Upper lobe of left lung (tissue), 6 donors: ENCODE measurements at regions not wholly inside any gene's neighbourhood (a gene's known extent, or its start where the extent isn't known, plus 50 kb on each side); places are given as distances from the start of the nearest gene placed in this dataset.

ENCODE experiments used
- ATAC-seq, 2 donors: fragments of 200-7000 bp; cut with Tn5 transposase; one replicate each; pipeline ENCODE4 v1.9.1; 2022; ENCODE audit warnings: mild to moderate bottlenecking in 2 of 2, moderate library complexity in 2 of 2; ENCODE audit not compliant: low FRiP score in 2 of 2
- DNase-seq, 2 donors: peaks; one replicate each; pipeline ENCODE4 v3.0.0-alpha.2; 2019 to 2020
- H3K27ac ChIP-seq, 4 donors: fragments of 200-600 bp; sonication (generic); one replicate each; pipeline ENCODE4 v1.5.1; 2016 to 2019
- H3K27me3 ChIP-seq, 4 donors: fragments of 200-600 bp; sonication (generic); one replicate each; pipeline ENCODE4 v1.5.1; 2017 to 2019
- H3K36me3 ChIP-seq, 4 donors: fragments of 200-600 bp; sonication (generic); one replicate each; pipeline ENCODE4 v1.5.1; 2016 to 2019
- H3K4me1 ChIP-seq, 4 donors: fragments of 200-600 bp; sonication (generic); one replicate each; pipeline ENCODE4 v1.5.1; 2018 to 2019
- H3K4me3 ChIP-seq, 4 donors: fragments of 200-600 bp; sonication (generic); one replicate each; pipeline ENCODE4 v1.5.1; 2017 to 2019; ENCODE audit warnings: mild to moderate bottlenecking in 2 of 4, moderate library complexity in 1 of 4
- H3K9me3 ChIP-seq, 4 donors: fragments of 200-600 bp; sonication (generic); one replicate each; pipeline ENCODE4 v1.5.1; 2018 to 2019
- CTCF ChIP-seq, 6 experiments: fragments of 450-650 bp in 4 of 6; fragments of 200-600 bp in 2 of 6; sonication (generic) in 2 of 6; IDR thresholded peaks; one replicate each; pipeline ENCODE4 v1.5.1; 2016 to 2019; ENCODE audit warnings: antibody characterized with exemption in 6 of 6
- EP300 ChIP-seq, 4 donors: sonication (generic); formaldehyde crosslinking; IDR thresholded peaks; one replicate each; pipeline ENCODE4 v1.5.1; 2017; ENCODE audit warnings: antibody characterized with exemption in 4 of 4, control low read depth in 2 of 4
- POLR2A ChIP-seq, 4 donors: fragments of 450-650 bp; IDR thresholded peaks; one replicate each; pipeline ENCODE4 v1.5.1; 2016 to 2017; ENCODE audit warnings: antibody characterized with exemption in 4 of 4, mild to moderate bottlenecking in 2 of 4
- POLR2AphosphoS5 ChIP-seq, 2 donors: sonication (generic); formaldehyde crosslinking; IDR thresholded peaks; one replicate each; pipeline ENCODE4 v1.5.1; 2017; ENCODE audit warnings: antibody characterized with exemption in 2 of 2
- WGBS, 2 donors: methylation state at CpG; one replicate each; pipeline ENCODE4 v1.1.5; 2017 to 2018; 5-methylcytosine and 5-hydroxymethylcytosine counted together
- donor health status: DM: no; HTN: no; CAD: no; lungs with moderate emphysema.
- donor health status: DM: no; HTN: yes; CAD: no; lungs with severe emphysema.

- no peaks in the 10 kb centered on the region for H3K36me3 ChIP-seq
- no peak for TF ChIP-seq POLR2AphosphoS5 (IDR thresholded peaks at IDR 0.05)
- no peak for TF ChIP-seq POLR2A (IDR thresholded peaks at IDR 0.05)
- TF ChIP-seq CTCF (IDR thresholded peaks at IDR 0.05), result no peak
- TF ChIP-seq EP300 (IDR thresholded peaks at IDR 0.05), result no peak
- ATAC-seq (peak in 1 of 2 donors; percentile 42), DNase-seq (no peak)
- 47 to 62% methylated on average over 17 to 23 of the region's 23 CpGs for WGBS, 2 donors
- H3K4me1 ChIP-seq, result no peaks in the 10 kb centered on the region
- H3K27me3 ChIP-seq, result no peaks in the 10 kb centered on the region
- no peak overlapping the region for H3K27ac ChIP-seq
- no peaks in the 10 kb centered on the region for H3K9me3 ChIP-seq
- H3K4me3 ChIP-seq, result no peak overlapping the region
Measured at GRCh38 chr16:86865851-86866662, 287.7 kb downstream of the FOXL1 start.

- TF ChIP-seq POLR2AphosphoS5 (IDR thresholded peaks at IDR 0.05) (no peak), POLR2A (IDR thresholded peaks at IDR 0.05) (no peak)
- Histone ChIP-seq H3K36me3 (no peaks in the 10 kb centered on the region), H3K27ac (no peak overlapping the region), H3K9me3 (no peaks in the 10 kb centered on the region), H3K27me3 (no peaks in the 10 kb centered on the region), H3K4me1 (no peaks in the 10 kb centered on the region), H3K4me3 (no peak overlapping the region)
- ATAC-seq, result no peak
- DNase-seq, result no peak
- WGBS, 2 donors, result 92 to 95% methylated on average over 6 of the region's 6 CpGs
Measured at GRCh38 chr16:86866986-86867722, 288.8 kb downstream of the FOXL1 start.

GRCh38 chr16:86868070-86868469 is 289.7 kb downstream of the FOXL1 start:
- peaks cover 0 to 3% (median 0%) of the 10 kb centered on the region in 4 donors for H3K9me3 ChIP-seq
- H3K4me3 ChIP-seq, result no peak overlapping the region
- no peaks in the 10 kb centered on the region for H3K4me1 ChIP-seq
- H3K27me3 ChIP-seq, result no peaks in the 10 kb centered on the region
- H3K36me3 ChIP-seq, result no peaks in the 10 kb centered on the region
- no peak overlapping the region for H3K27ac ChIP-seq
- no peak for DNase-seq
- TF ChIP-seq EP300 (IDR thresholded peaks at IDR 0.05) (no peak), POLR2A (IDR thresholded peaks at IDR 0.05) (no peak), POLR2AphosphoS5 (IDR thresholded peaks at IDR 0.05) (no peak), CTCF (IDR thresholded peaks at IDR 0.05) (no peak)
- WGBS, 2 donors, result 78 to 81% methylated on average over 10 to 12 of the region's 12 CpGs
- no peak for ATAC-seq

- H3K36me3 ChIP-seq, result no peaks in the 10 kb centered on the region
- H3K4me3 ChIP-seq, result no peak overlapping the region
- DNase-seq (no peak), ATAC-seq (no peak)
- WGBS, 2 donors, result 61 to 78% methylated on average over 11 of the region's 11 CpGs
- no peaks in the 10 kb centered on the region for H3K4me1 ChIP-seq
- TF ChIP-seq POLR2AphosphoS5 (IDR thresholded peaks at IDR 0.05), result no peak
- TF ChIP-seq POLR2A (IDR thresholded peaks at IDR 0.05), result no peak
- no peak for TF ChIP-seq EP300 (IDR thresholded peaks at IDR 0.05)
- TF ChIP-seq CTCF (IDR thresholded peaks at IDR 0.05), result no peak
- no peaks in the 10 kb centered on the region for H3K27me3 ChIP-seq
- H3K27ac ChIP-seq, result no peak overlapping the region
- peaks cover 0 to 5% (median 0%) of the 10 kb centered on the region in 4 donors for H3K9me3 ChIP-seq
Measured at GRCh38 chr16:86868786-86869185, 290.4 kb downstream of the FOXL1 start.

- 88 to 89% methylated on average over 23 to 31 of the region's 32 CpGs for WGBS, 2 donors
- peak in 1 of 2 donors; percentile 66 for DNase-seq
- no peaks in the 10 kb centered on the region for H3K27me3 ChIP-seq
Measured at GRCh38 chr16:86869288-86870022, 291.1 kb downstream of the FOXL1 start.

More at GRCh38 chr16:86869288-86870022, 291.1 kb downstream of the FOXL1 start:
- peaks cover 0 to 5% (median 0%) of the 10 kb centered on the region in 4 donors for H3K9me3 ChIP-seq
- no peaks in the 10 kb centered on the region for H3K4me1 ChIP-seq
- no peaks in the 10 kb centered on the region for H3K36me3 ChIP-seq
- H3K27ac ChIP-seq, result no peak overlapping the region
- no peak for ATAC-seq
- no peak overlapping the region for H3K4me3 ChIP-seq
- no peak for TF ChIP-seq EP300 (IDR thresholded peaks at IDR 0.05)
- TF ChIP-seq CTCF (IDR thresholded peaks at IDR 0.05), result no peak
- TF ChIP-seq POLR2A (IDR thresholded peaks at IDR 0.05), result no peak
- no peak for TF ChIP-seq POLR2AphosphoS5 (IDR thresholded peaks at IDR 0.05)
